Neural cell (in vitro differentiated cells): ENCODE measurements at regions not wholly inside any gene's neighbourhood (a gene's known extent, or its start where the extent isn't known, plus 50 kb on each side); places are given as distances from the start of the nearest gene placed in this dataset.

ENCODE experiments used
- CTCF ChIP-seq: fragments of 450-650 bp; IDR thresholded peaks from 2 replicates; pipeline ENCODE4 v1.5.1; 2014; ENCODE audit warnings: antibody characterized with exemption, mild to moderate bottlenecking, moderate library complexity; ENCODE audit not compliant: poor library complexity, severe bottlenecking
- EZH2 ChIP-seq: fragments of 200-600, 300-800 bp; shearing (Covaris generic), sonication (generic); IDR thresholded peaks from 2 replicates; pipeline ENCODE4 v1.6.1; 2014; ENCODE audit warnings: antibody characterized with exemption, low read length, borderline replicate concordance, mild to moderate bottlenecking; ENCODE audit not compliant: insufficient read depth, poor library complexity, severe bottlenecking
- POLR2AphosphoS5 ChIP-seq: IDR thresholded peaks from 2 replicates; pipeline ENCODE4 v1.6.1; 2012
- RAD21 ChIP-seq: fragments of 450-650 bp; conservative IDR thresholded peaks from 2 replicates; pipeline ENCODE4 v1.6.1; 2014; ENCODE audit warnings: antibody characterized with exemption, mild to moderate bottlenecking, moderate library complexity
- SMC3 ChIP-seq: fragments of 450-650 bp; conservative IDR thresholded peaks from 2 replicates; pipeline ENCODE4 v1.6.1; 2014; ENCODE audit warnings: antibody characterized with exemption, mild to moderate bottlenecking, moderate library complexity; ENCODE audit not compliant: poor library complexity
- TAF1 ChIP-seq: IDR thresholded peaks from 2 replicates; pipeline ENCODE4 v1.6.1; 2012; ENCODE audit warnings: low read depth
- TF ChIP-seq, protein P1 (sequence below): IDR thresholded peaks from 2 replicates; pipeline ENCODE4 v1.6.1; 2012; ENCODE audit warnings: borderline replicate concordance

GRCh38 chr2:43165378-43166069 is 60.9 kb downstream of the ZFP36L2 start:
- TF ChIP-seq EZH2 (no peak), CTCF (no peak), POLR2AphosphoS5 (no peak), SMC3 (no peak), TAF1 (no peak), RAD21 (no peak)
- TF ChIP-seq, protein P1, sequence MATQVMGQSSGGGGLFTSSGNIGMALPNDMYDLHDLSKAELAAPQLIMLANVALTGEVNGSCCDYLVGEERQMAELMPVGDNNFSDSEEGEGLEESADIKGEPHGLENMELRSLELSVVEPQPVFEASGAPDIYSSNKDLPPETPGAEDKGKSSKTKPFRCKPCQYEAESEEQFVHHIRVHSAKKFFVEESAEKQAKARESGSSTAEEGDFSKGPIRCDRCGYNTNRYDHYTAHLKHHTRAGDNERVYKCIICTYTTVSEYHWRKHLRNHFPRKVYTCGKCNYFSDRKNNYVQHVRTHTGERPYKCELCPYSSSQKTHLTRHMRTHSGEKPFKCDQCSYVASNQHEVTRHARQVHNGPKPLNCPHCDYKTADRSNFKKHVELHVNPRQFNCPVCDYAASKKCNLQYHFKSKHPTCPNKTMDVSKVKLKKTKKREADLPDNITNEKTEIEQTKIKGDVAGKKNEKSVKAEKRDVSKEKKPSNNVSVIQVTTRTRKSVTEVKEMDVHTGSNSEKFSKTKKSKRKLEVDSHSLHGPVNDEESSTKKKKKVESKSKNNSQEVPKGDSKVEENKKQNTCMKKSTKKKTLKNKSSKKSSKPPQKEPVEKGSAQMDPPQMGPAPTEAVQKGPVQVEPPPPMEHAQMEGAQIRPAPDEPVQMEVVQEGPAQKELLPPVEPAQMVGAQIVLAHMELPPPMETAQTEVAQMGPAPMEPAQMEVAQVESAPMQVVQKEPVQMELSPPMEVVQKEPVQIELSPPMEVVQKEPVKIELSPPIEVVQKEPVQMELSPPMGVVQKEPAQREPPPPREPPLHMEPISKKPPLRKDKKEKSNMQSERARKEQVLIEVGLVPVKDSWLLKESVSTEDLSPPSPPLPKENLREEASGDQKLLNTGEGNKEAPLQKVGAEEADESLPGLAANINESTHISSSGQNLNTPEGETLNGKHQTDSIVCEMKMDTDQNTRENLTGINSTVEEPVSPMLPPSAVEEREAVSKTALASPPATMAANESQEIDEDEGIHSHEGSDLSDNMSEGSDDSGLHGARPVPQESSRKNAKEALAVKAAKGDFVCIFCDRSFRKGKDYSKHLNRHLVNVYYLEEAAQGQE = no peak
